HG03060 (cell line): ENCODE measurements at regions not wholly inside any gene's neighbourhood (a gene's known extent, or its start where the extent isn't known, plus 50 kb on each side); places are given as distances from the start of the nearest gene placed in this dataset.
A peak's percentile ranks its signal among the peaks of the same experiment; 100 is the strongest.

Experiments
- ATAC-seq: cut with Tn5 transposase; IDR thresholded peaks from one replicate; pipeline ENCODE4 v1.9.1; 2021; ENCODE audit warnings: low read depth, moderate number of reproducible peaks; ENCODE audit not compliant: unreplicated experiment

DNA sequence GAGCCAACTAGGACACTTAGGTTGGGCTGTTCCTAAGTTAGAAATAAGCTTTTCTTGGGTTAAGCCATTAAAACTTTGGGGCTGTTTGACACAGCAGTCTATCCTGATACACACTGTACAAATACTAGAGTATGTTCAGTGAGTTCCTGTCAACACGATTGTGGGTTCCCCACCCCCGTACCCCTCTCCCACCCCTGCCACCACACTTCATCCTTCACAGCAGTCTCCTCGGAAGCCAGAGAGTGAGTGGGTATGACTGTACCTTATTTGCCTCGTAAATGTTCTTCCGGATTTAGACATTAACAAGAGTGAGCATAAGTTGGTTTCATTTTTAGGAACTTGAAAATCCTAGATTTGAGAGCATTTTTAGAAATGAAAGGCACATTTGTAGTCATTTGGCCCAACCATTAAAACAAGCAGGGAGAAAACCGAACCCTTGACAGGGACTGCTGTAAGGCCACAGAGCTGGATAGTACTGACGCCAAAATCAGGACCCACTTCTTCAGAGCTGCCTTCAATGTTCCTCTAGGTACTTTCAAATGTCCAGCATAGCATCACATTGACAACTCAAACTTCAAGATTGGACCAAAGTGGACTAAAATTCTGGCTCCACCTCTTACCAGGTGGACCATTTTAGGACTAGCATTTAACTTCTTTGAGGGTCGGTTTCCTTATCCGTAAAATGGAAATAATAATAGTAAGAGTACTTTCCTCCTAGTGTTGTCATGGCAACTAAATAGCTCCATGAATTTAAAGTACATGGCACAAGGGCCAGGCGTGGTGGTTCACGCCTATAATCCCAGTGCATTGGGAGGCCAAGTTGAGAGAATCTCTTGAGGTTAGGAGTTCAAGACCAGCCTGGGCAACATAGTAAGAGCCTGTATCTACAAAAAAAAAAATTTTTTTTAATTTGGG is 166.3 kb upstream of the SERTAD2 start:
- ATAC-seq = peak; percentile 74

DNA sequence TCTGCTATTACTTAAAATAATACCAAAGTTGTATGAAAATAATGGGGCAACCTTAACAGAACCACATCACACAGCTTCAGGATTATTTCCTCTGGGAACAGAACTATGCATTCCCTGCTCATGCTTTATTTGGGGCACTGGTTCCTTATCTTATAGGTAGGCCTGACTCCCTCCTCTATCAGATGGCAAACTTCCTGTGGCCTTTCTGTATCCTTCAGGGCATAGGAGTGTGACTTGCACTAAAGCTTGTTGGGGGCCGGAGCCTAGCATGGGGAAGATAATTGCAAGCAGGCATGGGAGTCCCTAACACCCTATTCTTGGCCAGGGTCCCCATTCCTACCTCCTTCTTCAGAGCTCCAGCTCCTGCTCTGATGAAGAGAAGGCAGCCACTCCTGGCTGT is 167.2 kb upstream of the SERTAD2 start:
- no peak for ATAC-seq

DNA sequence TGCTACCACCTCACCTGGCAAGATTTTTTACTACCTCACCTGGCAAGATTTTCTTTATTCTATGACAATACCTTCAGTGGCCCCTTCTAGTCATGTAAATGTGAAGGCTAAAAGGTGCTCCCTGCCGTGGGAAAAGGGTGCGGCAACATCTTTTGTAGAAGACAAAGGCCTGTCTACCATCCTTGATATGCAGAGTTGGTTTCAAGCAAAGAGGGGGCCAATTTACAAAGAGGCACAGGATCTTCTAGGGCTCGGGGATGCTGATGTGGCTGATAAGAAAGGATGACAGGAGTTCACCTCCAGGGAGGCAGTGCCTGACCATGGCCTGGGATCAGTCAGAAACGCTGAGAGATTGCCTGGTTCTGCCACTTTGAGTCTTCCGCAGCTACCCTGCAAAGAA is 165.4 kb upstream of the SLC1A4 start:
- ATAC-seq = no peak

DNA sequence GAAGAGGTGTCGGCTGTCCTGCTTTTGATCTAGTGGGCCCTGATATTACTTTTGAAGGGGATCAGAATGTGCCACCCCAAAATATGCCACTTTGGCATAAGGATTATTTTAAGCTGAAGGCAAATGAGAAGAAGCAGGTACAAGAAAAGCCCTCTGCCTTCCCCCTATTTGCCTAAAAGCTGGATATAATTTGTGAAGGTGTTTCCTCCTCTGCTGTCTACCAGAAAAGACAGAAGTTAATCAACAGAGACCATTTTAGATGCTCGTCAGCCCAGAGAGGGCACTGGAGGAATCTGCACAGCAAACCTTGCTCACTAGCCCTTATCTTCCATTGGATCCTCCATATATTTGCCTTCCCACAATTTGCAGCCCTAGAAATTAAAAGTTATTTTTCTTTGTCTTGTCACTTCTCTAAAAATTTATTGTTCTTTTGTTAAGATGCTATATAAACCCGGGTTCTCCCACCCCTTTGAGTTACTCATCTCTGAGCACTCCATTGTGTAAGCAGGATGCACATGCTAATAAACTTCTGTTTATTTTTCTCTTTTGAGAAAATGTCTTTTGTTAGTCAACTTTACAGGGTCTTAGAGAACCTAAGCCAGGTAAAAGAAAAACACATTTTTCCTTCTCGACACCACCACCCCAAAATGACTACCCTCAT is 163.2 kb upstream of the SLC1A4 start:
- ATAC-seq = no peak

GRCh38 chr2:64826703-64827102 is 162.5 kb upstream of the SLC1A4 start:
- no peak for ATAC-seq

DNA sequence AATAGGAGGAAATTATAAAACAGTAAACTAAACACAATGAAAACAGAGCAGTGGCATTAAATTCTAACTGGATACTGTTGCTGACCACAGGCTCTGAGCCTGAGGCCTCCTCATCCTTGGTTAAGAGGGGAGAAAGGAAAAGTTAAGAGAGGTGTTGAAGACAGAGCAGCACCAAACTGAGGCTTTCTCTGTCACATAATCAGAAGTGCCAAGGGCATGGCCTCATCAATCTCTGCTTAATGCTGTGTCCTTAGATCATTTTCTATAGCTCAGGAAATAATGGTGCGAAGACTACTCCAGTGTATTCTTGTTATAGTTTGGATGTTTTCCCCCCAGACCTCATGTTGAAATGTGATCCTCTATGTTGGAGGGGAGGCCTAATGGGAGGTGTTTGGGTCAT is 160.9 kb upstream of the SLC1A4 start:
- no peak for ATAC-seq

GRCh38 chr2:64829525-64829924 is 159.7 kb upstream of the SLC1A4 start:
- ATAC-seq = no peak

DNA sequence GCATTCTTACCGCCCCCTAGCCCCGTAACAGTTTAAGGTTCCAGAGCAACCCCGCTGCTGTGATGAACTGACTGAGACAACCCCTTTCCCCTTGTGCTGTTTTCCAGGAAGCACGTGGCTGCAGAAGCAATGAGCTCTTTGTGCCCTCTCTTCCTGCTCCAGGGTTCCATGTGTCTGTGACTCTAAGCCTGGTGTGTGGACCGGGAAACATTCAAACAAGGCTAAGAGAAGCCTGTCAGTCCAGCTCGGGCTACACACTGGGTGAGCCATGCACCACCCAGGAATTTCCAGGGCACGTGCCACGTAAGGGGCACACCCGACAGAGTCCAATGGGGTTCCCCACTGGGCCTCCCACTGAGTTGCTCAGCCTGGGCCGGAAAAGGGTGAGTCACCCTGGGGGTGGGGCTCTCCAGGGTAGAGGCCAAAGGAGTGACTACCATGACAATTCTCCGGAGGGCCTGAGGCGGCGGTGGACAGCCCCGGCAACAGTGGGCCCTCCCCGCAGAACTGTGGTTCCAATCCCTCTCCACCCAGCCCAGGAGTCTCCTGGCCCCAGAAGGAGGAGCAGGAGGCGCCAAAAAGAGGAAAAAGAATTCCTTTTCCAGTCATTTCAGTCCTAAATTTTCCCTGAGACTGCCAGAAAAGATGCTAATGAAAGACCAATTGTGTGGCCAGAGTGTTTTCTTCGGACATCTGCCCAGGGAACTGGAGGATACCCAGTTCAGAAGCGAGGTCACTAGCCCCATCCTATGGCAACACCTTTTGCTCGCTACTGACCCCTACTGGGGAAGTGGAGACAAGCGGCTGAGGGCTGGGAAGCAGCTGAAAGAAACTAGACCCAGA is 157.8 kb upstream of the SLC1A4 start:
- ATAC-seq = peak; percentile 62

DNA sequence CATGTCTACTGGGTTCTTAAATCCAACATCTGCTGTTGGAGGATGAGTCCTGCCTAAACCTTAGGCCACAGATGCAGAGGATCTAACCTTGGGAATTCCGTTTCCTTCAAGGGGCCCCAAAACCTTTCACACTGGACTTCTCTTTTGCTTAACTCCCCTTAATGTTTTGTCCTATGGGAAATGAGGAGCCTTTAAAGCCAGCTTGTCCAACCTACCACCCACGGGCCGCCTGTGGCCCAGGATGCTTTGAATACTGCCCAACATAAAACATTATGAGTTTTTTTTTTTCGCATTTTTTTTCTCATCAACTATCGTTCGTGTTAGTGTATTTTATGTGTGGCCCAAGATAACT is 157.2 kb upstream of the SLC1A4 start:
- ATAC-seq = no peak

GRCh38 chr2:64832936-64833335 is 156.3 kb upstream of the SLC1A4 start:
- no peak for ATAC-seq

DNA sequence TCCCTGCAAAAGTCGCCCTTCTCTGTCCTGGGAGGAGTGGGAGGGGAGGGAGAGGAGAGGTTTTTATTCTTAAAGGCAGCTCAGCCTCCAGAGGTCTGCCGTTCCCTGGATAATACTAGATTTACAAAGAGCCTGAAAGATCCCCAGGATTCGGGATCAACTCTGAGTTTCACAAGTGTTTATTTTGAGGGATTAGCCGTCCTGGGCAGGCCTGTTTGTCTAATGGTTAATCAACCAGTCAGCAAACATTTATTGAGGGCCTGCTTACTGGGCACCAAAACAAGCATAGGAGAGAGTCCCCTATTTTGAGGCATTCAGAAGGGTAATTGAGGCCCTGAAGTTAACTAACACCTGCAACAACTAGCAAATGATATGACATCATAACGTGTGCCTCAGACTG is 152.6 kb upstream of the SLC1A4 start:
- no peak for ATAC-seq

GRCh38 chr2:64837116-64837731 is 152.0 kb upstream of the SLC1A4 start:
- no peak for ATAC-seq

DNA sequence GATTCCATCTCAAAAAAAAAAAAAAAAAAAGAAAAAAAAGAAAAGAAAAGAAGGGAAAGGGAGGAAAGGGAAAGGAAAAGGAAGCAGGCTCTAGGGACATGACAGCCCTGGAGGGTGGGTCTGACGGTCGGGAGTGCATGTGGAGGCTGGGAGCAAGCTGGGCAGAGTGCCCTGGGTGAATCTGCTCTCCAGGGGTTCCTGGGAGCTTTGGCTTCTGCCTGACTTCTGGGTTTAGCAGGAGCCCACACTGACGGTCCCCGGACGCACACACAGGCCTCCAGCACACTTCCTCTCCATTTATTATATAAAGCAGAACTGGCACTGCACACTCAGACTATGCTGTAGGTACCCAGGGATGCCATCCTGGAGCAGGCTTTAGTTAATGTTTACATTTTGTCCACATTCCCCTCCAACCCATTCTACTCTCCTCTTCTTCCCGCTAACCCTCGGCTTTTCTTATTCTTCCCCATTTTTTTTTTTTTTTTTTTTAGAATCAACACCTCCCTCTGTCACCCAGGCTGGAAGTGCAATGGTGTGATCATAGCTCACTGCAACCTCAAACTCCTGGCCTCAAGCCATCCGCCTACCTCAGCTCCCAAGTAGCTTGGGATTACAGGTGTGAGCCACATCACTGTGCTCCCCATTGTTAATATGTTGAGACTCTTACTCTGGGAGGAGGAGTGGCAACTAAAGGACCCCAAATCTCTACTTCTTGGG is 151.1 kb upstream of the SLC1A4 start:
- no peak for ATAC-seq

- no peak for ATAC-seq
These were observed 150.4 kb upstream of the SLC1A4 start for GRCh38 chr2:64838817-64839216.

DNA sequence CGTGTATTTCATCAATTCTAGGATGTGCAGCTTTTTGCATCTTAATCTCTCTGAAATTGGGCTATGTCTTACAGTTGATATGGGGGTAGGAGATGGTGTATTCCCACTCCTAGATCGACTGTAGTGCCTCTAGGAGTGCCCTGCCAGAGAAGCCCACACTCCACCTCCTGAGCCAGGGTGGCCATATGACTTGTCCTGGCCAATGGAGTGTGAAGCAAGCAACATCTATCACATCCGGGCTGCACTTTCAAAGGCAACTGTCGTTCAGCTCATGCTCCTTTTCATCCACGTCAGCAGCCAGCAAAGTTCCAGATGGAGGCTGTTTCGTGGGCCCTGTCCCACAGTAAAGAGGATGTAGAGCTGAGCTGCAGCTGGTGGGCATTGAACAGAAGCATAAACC is 149.4 kb upstream of the SLC1A4 start:
- peak; percentile 63 for ATAC-seq

- ATAC-seq = no peak
These were observed 148.7 kb upstream of the SLC1A4 start for GRCh38 chr2:64840426-64840881.

DNA sequence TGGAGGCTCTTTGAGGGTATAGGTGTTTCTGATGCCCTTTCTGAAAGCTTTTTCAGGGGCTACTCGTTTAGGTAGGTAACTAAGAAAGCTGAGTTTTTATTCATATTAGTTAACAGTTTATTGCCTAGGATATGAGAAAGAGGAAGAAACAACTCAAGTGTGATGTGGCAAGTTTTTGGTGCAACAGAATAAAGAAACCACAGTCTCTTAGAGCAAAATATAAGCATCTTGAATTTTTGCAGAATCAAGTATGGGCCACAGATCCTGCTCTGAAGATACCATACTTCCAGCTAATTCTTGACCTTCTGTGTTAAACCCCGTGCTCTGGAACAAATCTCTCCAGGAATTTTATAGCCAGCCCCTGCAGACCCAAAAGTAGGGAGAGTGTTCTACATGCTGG is 147.7 kb upstream of the SLC1A4 start:
- ATAC-seq = no peak

GRCh38 chr2:64842030-64842429 is 147.2 kb upstream of the SLC1A4 start:
- ATAC-seq = no peak

DNA sequence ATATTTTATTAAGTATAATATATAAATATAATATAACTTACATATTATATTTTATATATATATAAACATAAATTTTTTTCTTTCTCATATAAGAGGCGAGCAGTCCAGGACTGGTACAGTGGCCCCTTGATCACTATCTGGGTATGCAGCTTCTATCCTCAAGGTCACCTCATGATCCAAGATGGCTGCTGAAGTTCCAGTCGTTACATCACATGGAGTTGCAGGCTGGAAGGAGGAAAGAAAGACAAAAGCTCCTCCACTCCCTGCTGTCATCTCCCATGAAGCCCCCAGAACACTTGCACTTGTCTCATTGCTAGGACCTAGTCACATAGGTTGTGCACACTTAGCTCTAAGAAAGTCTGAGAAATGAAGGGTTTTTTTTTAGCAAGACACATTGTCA is 145.1 kb upstream of the SLC1A4 start:
- no peak for ATAC-seq

DNA sequence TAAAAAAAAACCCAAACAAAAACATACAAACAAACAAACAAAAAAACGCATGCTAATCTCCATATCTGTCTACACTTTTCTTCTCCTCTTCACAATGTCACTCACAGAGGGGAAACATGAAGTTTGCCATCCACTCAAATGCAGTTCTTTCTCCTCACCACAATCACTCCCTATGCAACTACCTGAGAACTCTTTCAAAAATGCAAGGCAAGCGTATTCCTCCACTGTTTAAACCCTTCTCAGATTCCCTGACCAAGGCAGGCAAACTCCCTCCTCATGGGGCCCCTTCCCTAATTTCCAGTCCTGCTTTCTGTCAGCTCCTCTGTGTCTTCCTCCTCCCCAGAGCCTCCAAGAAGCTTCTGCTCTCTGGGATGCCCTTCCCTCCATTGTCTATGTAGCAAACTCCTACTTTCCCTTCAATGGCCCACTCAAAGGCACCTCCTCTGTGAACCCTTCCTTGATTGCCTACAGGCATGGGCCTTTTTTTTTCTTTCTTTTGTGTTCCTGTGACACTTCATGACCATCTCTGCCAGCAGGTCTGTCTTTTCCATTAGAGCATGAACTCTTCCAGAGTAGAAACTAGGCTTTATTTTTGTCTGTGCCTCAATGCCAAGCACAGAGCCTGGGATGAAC is 143.8 kb upstream of the SLC1A4 start:
- ATAC-seq = no peak
